HG03039 (cell line): ENCODE measurements at regions not wholly inside any gene's neighbourhood (a gene's known extent, or its start where the extent isn't known, plus 50 kb on each side); places are given as distances from the start of the nearest gene placed in this dataset.
"Not testable (repeated sequence)": the region's sequence is repeated elsewhere in the genome, so short reads cannot be mapped to it uniquely, and the experiment has no call there.

Experiments used
- ATAC-seq: cut with Tn5 transposase; IDR thresholded peaks from one replicate; pipeline ENCODE4 v1.9.1; 2021; ENCODE audit warnings: mild to moderate bottlenecking, moderate library complexity; ENCODE audit not compliant: unreplicated experiment

GRCh38 chr12:33817713-33818112 is 204.6 kb upstream of the ALG10 start:
- no peak for ATAC-seq

DNA sequence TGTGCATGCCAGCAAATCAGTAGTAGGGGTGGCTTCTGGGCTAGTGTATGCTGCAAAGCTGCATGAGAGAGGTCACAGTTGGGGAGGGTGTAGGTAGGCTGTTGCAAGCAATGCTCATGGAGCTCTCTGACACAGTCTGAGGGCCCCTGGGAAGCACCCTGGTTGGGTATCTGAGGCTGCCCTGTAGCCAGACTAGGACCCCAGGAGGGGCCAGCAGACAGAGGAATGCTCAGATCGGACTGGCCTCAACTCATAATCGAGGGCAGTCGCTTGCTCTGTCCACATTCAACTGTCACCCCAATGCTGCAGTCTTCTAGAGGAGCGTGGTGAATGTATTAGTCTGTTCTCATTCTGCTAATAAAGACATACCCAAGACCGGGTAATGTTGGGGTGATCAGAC is 204.0 kb upstream of the ALG10 start:
- ATAC-seq = no peak

DNA sequence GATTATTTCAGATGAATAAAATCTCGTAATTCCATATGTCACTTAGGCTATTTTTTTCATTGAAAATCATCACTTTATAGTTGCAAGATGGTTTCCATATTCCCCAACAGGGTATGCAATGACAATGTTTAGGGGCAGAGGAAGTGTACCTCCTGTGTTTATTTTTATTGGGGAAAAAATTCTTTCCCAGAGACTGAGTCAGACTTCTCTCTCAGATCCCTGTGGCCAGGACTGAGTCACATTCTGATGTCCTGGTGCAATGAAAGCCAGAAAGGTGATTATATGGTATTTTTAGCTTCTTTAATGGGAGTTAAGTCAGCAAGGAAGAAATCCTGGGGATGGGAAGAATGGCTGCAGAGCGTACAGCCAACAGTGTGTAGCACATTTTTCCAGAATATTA is 196.9 kb upstream of the ALG10 start:
- no peak for ATAC-seq

DNA sequence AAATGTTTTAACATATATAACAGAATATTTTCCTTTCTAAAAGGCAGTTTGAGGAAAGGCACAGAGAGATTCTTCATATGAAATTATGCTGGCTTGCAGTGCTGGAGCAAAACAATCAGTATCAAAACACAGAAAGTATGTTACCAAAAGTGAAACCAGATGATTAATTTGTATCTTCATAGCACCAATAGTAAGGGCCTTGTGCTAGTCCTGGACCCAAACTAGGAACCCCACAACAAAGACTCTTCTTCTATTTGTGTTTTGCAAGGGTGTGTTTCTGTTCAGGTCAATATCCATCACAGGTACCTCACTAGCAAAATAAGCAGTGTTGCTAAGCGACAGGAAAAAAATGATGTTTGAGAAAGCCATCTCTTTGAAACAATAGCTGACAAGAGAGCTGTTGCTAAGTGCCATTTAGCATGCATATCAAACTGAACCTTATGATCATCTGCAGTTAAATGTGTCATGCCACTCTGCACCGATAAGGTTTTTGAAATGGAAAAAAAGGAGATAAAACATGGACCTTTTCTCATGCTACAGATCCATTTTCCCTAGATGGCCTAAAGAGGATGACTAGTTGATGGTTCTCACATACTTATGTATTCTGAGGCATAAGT is 196.2 kb upstream of the ALG10 start:
- ATAC-seq = no peak

GRCh38 chr12:33828326-33828725 is 194.0 kb upstream of the ALG10 start:
- ATAC-seq = no peak

DNA sequence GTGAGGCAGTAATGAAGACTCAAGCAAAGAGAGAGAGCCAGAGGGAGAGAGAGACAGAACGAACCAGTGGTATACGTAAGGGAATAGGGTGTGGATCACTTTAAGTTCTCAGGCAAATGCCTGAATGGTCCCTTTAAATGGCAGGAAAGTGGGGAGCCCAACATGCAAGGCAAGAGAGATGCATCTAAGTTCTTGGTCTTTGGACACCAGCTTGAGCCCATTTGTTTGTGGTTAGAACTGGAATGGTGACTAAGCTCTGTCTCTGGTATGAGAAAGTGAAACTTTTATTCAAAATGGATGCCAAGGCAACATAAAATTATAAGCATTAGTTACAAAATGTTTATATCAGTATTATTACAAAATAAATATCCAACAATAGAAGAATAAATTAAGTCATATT is 192.2 kb upstream of the ALG10 start:
- no peak for ATAC-seq

DNA sequence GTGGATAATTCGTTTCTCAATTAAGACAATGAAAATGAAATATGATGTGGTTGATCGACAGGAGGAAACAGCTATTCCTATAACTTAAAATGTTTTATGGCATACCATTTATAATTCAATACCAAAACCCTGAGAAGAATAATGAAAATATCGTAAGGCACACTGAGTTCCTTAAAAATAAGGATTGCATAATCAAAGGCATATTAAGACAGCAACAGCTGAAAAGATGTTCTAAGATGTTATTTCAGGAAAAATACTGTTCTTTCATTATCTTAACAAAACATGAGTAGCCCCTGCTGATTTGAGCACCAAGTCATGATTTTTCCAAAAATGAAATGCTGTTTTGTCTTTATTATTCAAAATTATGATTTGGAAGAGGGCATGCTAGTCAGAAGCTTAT is 189.4 kb upstream of the ALG10 start:
- ATAC-seq = no peak

DNA sequence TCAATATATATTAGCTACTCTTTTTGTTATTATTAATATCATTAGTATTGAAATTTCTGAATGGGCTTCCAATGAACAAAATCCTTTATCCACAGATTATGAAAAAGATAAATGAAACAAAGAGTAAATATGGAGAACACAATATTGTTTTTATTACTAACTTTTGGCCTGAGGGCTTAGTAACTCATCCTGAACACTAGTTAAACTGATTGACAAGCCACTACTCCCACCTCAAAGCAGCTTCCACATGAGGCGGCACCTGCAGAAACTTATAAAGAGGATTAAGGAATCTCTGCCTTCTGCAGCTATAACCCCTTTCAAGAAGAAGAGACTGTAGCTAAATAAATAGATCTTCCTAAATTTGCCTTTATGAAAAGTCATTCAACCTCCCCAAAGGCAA is 187.6 kb upstream of the ALG10 start:
- no peak for ATAC-seq

DNA sequence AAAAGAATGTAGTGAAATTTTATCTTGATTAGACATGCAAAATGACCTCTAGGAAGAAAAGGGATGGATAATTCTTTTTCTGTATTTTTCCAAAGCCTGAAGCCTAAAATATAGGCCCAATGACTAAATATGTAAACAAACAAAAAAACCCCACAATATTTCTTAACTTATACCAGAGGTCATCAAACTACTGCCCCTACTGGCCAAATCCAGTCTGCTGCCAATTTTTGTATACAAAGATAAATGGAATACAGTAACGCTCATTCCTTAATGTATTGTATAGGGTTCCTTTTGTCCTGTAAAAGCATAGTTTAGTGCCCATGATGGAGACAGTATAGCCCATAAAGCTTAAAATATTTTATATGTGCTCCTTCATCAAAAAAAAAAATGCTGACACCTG is 145.7 kb upstream of the ALG10 start:
- ATAC-seq = no peak

GRCh38 chr12:33892425-33892824 is 129.9 kb upstream of the ALG10 start:
- no peak for ATAC-seq

GRCh38 chr12:33920460-33920859 is 101.8 kb upstream of the ALG10 start:
- ATAC-seq = not testable (repeated sequence)

DNA sequence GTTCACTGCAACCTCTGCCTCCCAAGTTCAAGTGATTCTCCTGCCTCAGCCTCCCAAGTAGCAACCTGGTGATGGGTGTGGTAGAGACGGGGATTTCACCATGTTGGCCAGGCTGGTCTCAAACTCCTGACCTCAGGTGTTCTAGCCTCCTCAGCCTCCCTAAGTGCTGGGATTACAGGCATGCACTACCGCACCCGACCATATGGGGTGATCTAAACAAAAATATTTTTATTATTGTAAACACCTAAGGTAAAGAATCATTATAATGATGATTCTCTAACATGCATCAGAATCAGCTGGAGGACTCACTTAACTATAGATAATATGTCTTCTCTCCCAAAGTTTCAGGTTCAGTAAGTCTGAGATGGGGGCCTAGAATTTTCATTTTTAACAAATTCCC is 96.2 kb upstream of the ALG10 start:
- ATAC-seq = no peak

- ATAC-seq = not testable (repeated sequence)
Measured at GRCh38 chr12:33937669-33938068, 84.6 kb upstream of the ALG10 start.

GRCh38 chr12:33942172-33942571 is 80.1 kb upstream of the ALG10 start:
- ATAC-seq = no peak

DNA sequence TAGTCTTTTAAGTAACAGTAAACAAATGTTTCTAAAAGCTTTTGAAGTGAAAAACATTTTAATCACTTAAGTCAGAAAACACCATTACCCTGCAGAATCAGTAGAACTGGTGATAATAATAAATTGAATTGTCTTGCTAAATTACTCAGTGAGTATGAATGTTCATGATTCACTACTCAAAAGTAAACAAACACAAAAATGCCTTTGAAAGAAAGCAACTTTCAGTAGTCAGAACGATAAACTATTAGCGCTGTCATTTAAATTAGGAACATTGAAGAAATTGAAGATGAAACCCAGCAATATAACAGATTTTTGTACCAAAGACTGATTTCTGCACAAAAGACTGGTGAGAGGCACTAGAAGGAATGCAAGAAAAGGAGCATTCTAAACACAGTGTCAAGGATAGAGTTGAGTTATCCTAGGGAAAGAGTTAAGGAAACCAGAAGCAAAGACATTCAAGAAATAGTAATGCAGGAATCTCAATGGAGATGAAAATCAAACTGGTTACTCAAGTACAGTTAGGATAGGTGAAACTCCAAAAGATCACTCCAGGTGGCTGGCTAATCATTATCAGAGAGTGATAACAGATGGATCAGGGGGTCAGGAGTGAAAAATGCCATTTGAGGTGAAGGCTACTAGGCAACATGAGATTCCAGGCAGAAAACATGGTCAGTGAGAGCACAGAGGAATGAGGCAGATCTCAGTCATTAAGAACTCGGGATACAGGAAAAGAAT is 77.4 kb upstream of the ALG10 start:
- ATAC-seq = no peak

DNA sequence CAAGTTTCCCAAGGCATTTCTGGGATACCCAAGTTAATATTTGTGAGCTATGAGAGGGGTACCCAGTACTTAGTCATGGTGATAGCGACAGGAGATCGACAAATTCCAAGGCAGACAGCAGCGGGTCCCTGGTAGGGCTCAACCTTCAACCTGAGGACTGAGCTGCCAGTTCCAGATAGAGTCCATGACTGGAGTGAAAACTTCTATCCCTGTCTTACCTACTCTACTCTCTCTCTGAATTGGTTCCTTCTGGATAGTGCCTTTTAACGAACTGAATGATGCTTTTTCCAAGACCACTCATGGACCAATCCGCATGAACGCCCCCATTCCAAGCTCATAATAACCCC is 76.9 kb upstream of the ALG10 start:
- no peak for ATAC-seq

DNA sequence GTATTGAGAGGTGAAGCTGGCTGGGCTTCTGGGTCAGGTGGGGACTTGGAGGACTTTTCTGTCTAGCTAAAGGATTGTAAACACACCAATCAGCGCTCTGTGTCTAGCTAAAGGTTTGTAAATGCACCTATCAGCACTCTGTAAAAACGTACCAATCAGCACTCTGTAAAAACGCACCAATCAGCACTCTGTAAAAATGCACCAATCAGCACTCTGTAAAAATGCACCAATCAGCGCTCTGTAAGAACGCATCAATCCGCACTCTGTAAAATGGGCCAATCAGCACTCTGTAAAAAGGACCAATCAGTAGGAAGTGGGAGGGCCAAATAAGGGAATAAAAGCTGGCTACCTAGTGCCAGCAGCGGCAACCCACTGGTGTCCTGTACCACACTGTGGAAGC is 56.1 kb upstream of the ALG10 start:
- not testable (repeated sequence) for ATAC-seq

DNA sequence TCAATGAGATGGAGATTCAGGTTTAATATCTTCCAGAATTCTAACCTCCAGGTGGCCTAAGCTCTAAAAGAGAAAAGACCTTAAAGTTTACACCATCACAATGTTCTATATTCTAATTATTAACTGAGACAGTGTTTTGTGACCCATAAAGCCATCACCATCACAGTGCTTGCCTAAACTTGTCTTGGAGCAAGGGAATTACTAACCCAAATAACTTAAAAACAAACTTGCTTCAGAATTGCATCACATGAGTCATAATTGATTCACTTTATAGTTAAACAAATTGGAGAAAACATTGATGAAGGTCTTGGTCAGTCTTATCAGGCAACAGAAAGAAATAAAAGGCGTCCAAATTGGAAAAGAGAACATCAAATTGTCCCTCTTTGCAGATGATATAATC is 54.5 kb upstream of the ALG10 start:
- ATAC-seq = no peak
